Stomach (tissue), 4 donors: ENCODE measurements at regions not wholly inside any gene's neighbourhood (a gene's known extent, or its start where the extent isn't known, plus 50 kb on each side); places are given as distances from the start of the nearest gene placed in this dataset.
"Not testable (repeated sequence)": the region's sequence is repeated elsewhere in the genome, so short reads cannot be mapped to it uniquely, and the experiment has no call there.

Source experiments
- CTCF ChIP-seq, 7 experiments: fragments of 450-650 bp in 4 of 7; fragments of 200-600 bp in 3 of 7; sonication (generic) in 3 of 7; IDR thresholded peaks; one replicate each; pipeline ENCODE4 v1.5.1; 2016 to 2019; ENCODE audit warnings: antibody characterized with exemption in 7 of 7, control low read depth in 2 of 7, mild to moderate bottlenecking in 1 of 7
- EP300 ChIP-seq: sonication (generic); formaldehyde crosslinking; IDR thresholded peaks from one replicate; pipeline ENCODE4 v1.6.1; 2017; ENCODE audit warnings: antibody characterized with exemption
- POLR2AphosphoS5 ChIP-seq, 3 donors: sonication (generic); formaldehyde crosslinking; IDR thresholded peaks; one replicate each; pipeline ENCODE4 v1.6.1; 2016; ENCODE audit warnings: antibody characterized with exemption in 3 of 3

GRCh38 chr15:31623297-31623696 lies 296.7 kb downstream of the KLF13 start:
- not testable (repeated sequence) for TF ChIP-seq CTCF (IDR thresholded peaks at IDR 0.05); POLR2AphosphoS5 (IDR thresholded peaks at IDR 0.05); EP300
